ENCODE measurements at regions not wholly inside any gene's neighbourhood (a gene's known extent, or its start where the extent isn't known, plus 50 kb on each side); places are given as distances from the start of the nearest gene placed in this dataset.

DNA sequence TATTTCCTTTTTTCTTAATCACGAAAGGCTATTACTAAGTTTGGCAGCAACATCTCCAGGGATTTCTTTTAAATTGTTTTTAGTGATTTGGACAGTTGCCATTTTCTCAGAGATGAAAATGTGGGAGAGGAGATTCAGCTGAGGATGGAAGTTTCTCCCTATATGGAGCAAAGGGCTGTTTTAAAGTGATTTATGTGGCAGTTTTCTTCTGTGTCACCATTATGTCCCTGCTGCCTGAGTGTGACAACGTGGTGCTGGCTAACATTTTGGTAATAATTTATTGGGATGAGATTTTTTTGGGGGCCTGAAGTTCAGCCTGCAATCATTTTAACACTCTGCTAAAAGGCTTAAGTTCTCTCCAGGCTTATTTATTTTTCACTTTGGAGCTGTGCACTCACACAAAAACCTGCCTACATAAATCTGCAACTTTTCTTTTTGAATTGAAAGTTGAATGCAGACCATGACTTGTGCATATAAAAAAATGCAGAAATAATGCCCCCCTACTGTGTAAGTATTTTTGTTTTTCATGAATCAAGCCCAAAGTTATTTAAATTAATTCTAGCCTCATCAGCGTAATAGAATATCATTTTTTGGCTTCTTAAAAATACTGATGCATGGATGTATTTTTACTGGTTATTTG lies 210.9 kb downstream of the ZIC1 start:
- no peak for DNase-seq
- H3K36me3 Mint-ChIP-seq (ENCODE audit: low read depth), result no peaks in the 10 kb centered on the region
- H3K4me3 Mint-ChIP-seq, result no peak overlapping the region

GRCh38 chr3:147620906-147621305 lies 211.7 kb downstream of the ZIC1 start:
- no peak for DNase-seq
- H3K4me1 Mint-ChIP-seq (ENCODE audit: low read depth), result no peaks in the 10 kb centered on the region
- no peak overlapping the region for H3K4me3 Mint-ChIP-seq
- no peaks in the 10 kb centered on the region for H3K36me3 Mint-ChIP-seq (ENCODE audit: low read depth)
- no peaks in the 10 kb centered on the region for H3K27me3 Mint-ChIP-seq
- peaks cover 2% of the 10 kb centered on the region for H3K9me3 Mint-ChIP-seq
- no peak overlapping the region for H3K27ac Mint-ChIP-seq

More for the DNA sequence above, 210.9 kb downstream of the ZIC1 start:
- H3K27me3 Mint-ChIP-seq, result no peaks in the 10 kb centered on the region
- no peaks in the 10 kb centered on the region for H3K4me1 Mint-ChIP-seq (ENCODE audit: low read depth)
- peaks cover 2% of the 10 kb centered on the region for H3K9me3 Mint-ChIP-seq
- H3K27ac Mint-ChIP-seq, result no peak overlapping the region

GRCh38 chr3:147630921-147631415 lies 221.8 kb downstream of the ZIC1 start:
- no peak for DNase-seq
- Mint-ChIP-seq H3K36me3 (ENCODE audit: low read depth) (no peaks in the 10 kb centered on the region), H3K27me3 (no peaks in the 10 kb centered on the region), H3K4me3 (no peak overlapping the region), H3K27ac (no peak overlapping the region), H3K9me3 (peaks cover 9% of the 10 kb centered on the region), H3K4me1 (ENCODE audit: low read depth) (no peaks in the 10 kb centered on the region)

DNA sequence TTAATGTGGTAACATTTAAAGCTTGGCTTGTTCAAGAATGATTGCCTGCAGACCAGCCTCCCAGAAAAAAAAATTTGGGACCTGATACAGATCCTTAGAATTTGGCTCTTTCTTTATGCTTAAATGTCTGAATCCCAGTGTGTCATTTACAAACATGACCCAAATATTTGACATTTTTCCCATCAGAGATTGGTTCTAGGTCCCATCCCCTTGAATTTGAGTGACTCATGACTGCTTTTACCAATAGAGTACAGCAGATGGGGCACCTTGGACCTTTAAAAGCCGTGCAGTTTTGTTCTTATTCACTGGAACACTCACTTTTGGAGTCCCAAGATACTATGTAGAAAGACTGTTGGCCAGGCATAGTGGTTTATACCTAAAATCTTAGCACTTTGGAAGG lies 231.6 kb downstream of the ZIC1 start:
- H3K4me1 Mint-ChIP-seq (ENCODE audit: low read depth), result no peaks in the 10 kb centered on the region
- H3K9me3 Mint-ChIP-seq, result peaks cover 20% of the 10 kb centered on the region
- H3K27ac Mint-ChIP-seq, result no peak overlapping the region
- H3K36me3 Mint-ChIP-seq (ENCODE audit: low read depth), result no peaks in the 10 kb centered on the region
- H3K4me3 Mint-ChIP-seq, result no peak overlapping the region
- H3K27me3 Mint-ChIP-seq, result no peaks in the 10 kb centered on the region
- DNase-seq, result no peak

DNA sequence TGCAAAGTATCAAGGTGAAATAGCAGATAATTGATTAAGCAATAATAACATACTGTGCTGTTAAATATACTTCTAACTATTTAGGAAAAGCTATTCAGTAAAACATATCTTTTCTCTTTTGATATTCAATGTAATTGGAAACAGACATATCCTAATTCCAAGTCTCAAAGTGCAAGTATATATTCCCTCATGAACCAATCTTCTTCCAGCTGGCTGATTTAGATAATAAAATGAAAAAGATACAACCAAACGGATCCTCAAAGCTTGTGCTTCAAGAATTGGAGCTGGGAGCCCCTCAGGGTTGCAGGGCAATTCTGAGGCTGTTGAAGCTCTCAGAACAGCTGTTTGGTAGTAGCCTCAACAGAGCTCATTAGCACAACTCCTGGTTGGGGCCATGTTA lies 236.6 kb downstream of the ZIC1 start:
- H3K9me3 Mint-ChIP-seq, result no peaks in the 10 kb centered on the region
- no peaks in the 10 kb centered on the region for H3K36me3 Mint-ChIP-seq (ENCODE audit: low read depth)
- no peaks in the 10 kb centered on the region for H3K4me1 Mint-ChIP-seq (ENCODE audit: low read depth)
- no peaks in the 10 kb centered on the region for H3K27me3 Mint-ChIP-seq
- DNase-seq, result no peak
- H3K27ac Mint-ChIP-seq, result no peak overlapping the region
- no peak overlapping the region for H3K4me3 Mint-ChIP-seq

DNA sequence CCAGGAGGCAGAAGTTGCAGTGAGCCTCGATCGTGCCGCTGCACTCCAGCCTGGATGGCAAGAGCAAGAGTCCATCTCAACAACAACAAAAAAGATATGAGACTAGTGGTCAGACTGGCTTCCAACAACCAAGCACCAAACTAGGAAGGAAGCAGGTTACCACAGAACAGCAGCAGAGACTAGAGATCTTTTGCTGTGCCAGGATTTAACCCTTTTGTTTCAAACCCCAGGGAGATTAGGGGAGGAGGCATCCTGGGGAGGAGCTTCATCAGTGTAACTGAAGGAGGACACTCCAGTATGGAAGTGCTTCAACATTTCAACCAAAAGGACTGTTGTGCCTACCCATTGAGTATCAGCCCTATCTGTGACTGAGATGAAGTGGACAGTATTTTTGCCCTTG lies 240.3 kb downstream of the ZIC1 start:
- Mint-ChIP-seq H3K27me3 (no peaks in the 10 kb centered on the region), H3K27ac (no peak overlapping the region), H3K9me3 (no peaks in the 10 kb centered on the region), H3K4me3 (no peak overlapping the region), H3K4me1 (ENCODE audit: low read depth) (no peaks in the 10 kb centered on the region), H3K36me3 (ENCODE audit: low read depth) (no peaks in the 10 kb centered on the region)
- no peak for DNase-seq

DNA sequence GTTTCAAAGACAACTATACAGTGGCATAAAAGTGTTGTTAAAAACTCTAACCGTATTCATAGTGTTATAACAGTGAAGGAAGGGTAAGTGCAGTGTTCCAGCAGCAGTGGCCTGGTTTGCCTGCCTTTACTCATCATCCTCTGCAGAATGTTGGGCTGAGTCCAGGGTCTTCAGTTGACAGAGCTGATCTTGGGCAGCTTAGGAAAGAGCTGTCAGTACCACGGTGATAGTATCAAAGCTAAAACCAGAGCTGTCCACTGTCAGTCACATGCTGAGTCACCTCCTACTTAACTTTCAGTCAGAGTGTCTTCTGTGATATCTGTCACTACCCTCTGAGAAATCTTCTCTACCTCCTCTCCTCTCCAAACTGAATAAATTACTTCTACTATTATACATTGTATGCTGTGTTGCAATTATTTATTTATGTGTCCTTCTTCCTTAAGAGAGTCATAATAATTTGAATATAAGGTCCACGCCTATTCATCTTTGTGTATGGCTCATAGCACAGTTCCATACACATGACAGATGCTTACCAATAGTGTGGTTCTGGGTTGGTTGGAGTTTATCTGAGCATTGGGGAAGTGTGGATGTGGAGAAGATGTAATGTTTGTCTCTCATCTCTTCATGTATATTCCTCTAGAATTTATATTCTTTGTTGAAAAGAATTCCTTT lies 242.1 kb downstream of the ZIC1 start:
- no peaks in the 10 kb centered on the region for H3K36me3 Mint-ChIP-seq (ENCODE audit: low read depth)
- no peaks in the 10 kb centered on the region for H3K9me3 Mint-ChIP-seq
- DNase-seq, result no peak
- no peaks in the 10 kb centered on the region for H3K27me3 Mint-ChIP-seq
- no peak overlapping the region for H3K27ac Mint-ChIP-seq
- no peaks in the 10 kb centered on the region for H3K4me1 Mint-ChIP-seq (ENCODE audit: low read depth)
- no peak overlapping the region for H3K4me3 Mint-ChIP-seq

- Mint-ChIP-seq H3K4me1 (ENCODE audit: low read depth) (no peaks in the 10 kb centered on the region), H3K27me3 (no peaks in the 10 kb centered on the region), H3K36me3 (ENCODE audit: low read depth) (no peaks in the 10 kb centered on the region), H3K27ac (no peak overlapping the region), H3K4me3 (no peak overlapping the region), H3K9me3 (no peaks in the 10 kb centered on the region)
- no peak for DNase-seq
These were observed 243.6 kb downstream of the ZIC1 start for GRCh38 chr3:147652651-147653366.

GRCh38 chr3:147653367-147653923 lies 244.3 kb downstream of the ZIC1 start:
- Mint-ChIP-seq H3K4me1 (ENCODE audit: low read depth) (no peaks in the 10 kb centered on the region), H3K27me3 (no peaks in the 10 kb centered on the region), H3K9me3 (no peaks in the 10 kb centered on the region), H3K36me3 (ENCODE audit: low read depth) (no peaks in the 10 kb centered on the region), H3K4me3 (no peak overlapping the region), H3K27ac (no peak overlapping the region)
- DNase-seq, result no peak

DNA sequence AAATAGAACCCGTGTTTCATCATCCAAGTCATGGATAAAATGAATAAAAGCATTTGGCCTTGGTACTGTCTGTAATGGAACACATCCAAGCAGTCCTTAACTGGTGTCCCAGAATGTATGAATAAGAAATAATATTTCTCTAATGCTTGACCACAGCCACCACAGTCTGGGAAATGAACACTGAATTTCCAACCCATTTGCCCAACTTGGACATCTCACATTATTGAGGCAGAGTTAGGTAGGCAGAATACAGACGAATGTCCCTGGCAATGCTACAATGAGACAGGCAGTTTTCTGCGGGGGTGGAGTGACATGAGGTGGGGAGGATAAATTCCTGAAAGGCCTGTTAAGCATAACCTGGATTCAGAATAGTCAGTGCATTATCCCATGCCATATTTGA lies 245.7 kb downstream of the ZIC1 start:
- DNase-seq, result no peak
- Mint-ChIP-seq H3K27ac (no peak overlapping the region), H3K4me1 (ENCODE audit: low read depth) (no peaks in the 10 kb centered on the region), H3K9me3 (no peaks in the 10 kb centered on the region), H3K27me3 (no peaks in the 10 kb centered on the region), H3K4me3 (no peak overlapping the region), H3K36me3 (ENCODE audit: low read depth) (no peaks in the 10 kb centered on the region)

GRCh38 chr3:147655236-147655635 lies 246.1 kb downstream of the ZIC1 start:
- Mint-ChIP-seq H3K36me3 (ENCODE audit: low read depth) (no peaks in the 10 kb centered on the region), H3K9me3 (no peaks in the 10 kb centered on the region), H3K27me3 (no peaks in the 10 kb centered on the region), H3K4me1 (ENCODE audit: low read depth) (no peaks in the 10 kb centered on the region), H3K4me3 (no peak overlapping the region), H3K27ac (no peak overlapping the region)
- no peak for DNase-seq

GRCh38 chr3:147656023-147656422 lies 246.9 kb downstream of the ZIC1 start:
- Mint-ChIP-seq H3K9me3 (no peaks in the 10 kb centered on the region), H3K36me3 (ENCODE audit: low read depth) (no peaks in the 10 kb centered on the region), H3K27me3 (no peaks in the 10 kb centered on the region), H3K4me3 (no peak overlapping the region), H3K4me1 (ENCODE audit: low read depth) (no peaks in the 10 kb centered on the region), H3K27ac (no peak overlapping the region)
- no peak for DNase-seq

- H3K4me1 Mint-ChIP-seq (ENCODE audit: low read depth), result no peaks in the 10 kb centered on the region
- DNase-seq, result no peak
- H3K36me3 Mint-ChIP-seq (ENCODE audit: low read depth), result no peaks in the 10 kb centered on the region
- H3K27ac Mint-ChIP-seq, result no peak overlapping the region
- H3K4me3 Mint-ChIP-seq, result no peak overlapping the region
- peaks cover 4% of the 10 kb centered on the region for H3K9me3 Mint-ChIP-seq
- H3K27me3 Mint-ChIP-seq, result no peaks in the 10 kb centered on the region
These were observed 252.8 kb downstream of the ZIC1 start for GRCh38 chr3:147661916-147662315.

- Mint-ChIP-seq H3K27me3 (no peaks in the 10 kb centered on the region), H3K4me1 (ENCODE audit: low read depth) (no peaks in the 10 kb centered on the region), H3K4me3 (no peak overlapping the region), H3K36me3 (ENCODE audit: low read depth) (no peaks in the 10 kb centered on the region), H3K9me3 (peaks cover 6% of the 10 kb centered on the region), H3K27ac (no peak overlapping the region)
- DNase-seq, result no peak
These were observed 253.5 kb downstream of the ZIC1 start for GRCh38 chr3:147662705-147663104.

DNA sequence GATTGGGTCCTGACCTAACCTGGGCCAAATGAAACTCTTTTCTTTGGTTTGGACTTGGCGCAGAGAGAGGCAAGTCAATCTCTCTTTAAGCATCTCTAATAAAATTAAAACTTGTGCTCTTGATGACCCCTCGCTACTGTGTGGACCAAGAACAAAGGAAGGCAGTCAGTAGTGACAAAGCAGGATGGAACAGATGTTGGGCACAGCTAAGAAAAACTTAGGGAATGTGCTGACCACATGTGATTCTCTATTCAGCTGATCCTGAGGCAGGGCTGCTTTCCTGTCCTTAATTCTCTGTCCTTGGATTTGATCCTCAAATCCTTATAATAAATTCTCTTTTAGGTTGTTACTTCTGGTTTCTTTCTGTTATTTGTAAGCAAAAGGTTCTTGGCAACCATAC lies 259.9 kb downstream of the ZIC1 start:
- H3K9me3 Mint-ChIP-seq, result peaks cover 3% of the 10 kb centered on the region
- H3K4me3 Mint-ChIP-seq, result no peak overlapping the region
- H3K4me1 Mint-ChIP-seq (ENCODE audit: low read depth), result no peaks in the 10 kb centered on the region
- no peak for DNase-seq
- no peak overlapping the region for H3K27ac Mint-ChIP-seq
- no peaks in the 10 kb centered on the region for H3K27me3 Mint-ChIP-seq
- no peaks in the 10 kb centered on the region for H3K36me3 Mint-ChIP-seq (ENCODE audit: low read depth)

Data from activated T-cell treated with anti-CD3 and anti-CD28 coated beads, Interleukin-2, amount 50 U/mL, for 24 hours (primary cell).